GM23248 (cell line): ENCODE measurements at regions not wholly inside any gene's neighbourhood (a gene's known extent, or its start where the extent isn't known, plus 50 kb on each side); places are given as distances from the start of the nearest gene placed in this dataset.

Experiments
- DNase-seq: peaks from one replicate; pipeline ENCODE4 v3.0.0-alpha.2; 2015
- H2AFZ ChIP-seq: fragments of 200-600 bp; sonication (generic); 2 replicates; pipeline ENCODE4 v1.6.1; 2016; ENCODE audit warnings: antibody characterized with exemption
- H3F3A ChIP-seq: fragments of 200-600 bp; sonication (generic); 2 replicates; pipeline ENCODE4 v1.6.1; 2016; ENCODE audit warnings: mild to moderate bottlenecking, antibody characterized with exemption, mixed run types; ENCODE audit not compliant: insufficient read depth
- H3K27ac ChIP-seq: fragments of 200-600 bp; sonication (generic); 2 replicates; pipeline ENCODE4 v1.5.1; 2016; ENCODE audit warnings: mild to moderate bottlenecking
- H3K27me3 ChIP-seq: fragments of 200-600 bp; sonication (generic); replicated peaks from 2 replicates; pipeline ENCODE4 v1.6.1; 2016; ENCODE audit warnings: mild to moderate bottlenecking; ENCODE audit not compliant: insufficient read depth
- H3K36me3 ChIP-seq: fragments of 200-600 bp; sonication (generic); 2 replicates; pipeline ENCODE4 v1.6.1; 2016; ENCODE audit warnings: low read depth, mild to moderate bottlenecking
- H3K4me1 ChIP-seq: fragments of 200-600 bp; sonication (generic); 2 replicates; pipeline ENCODE4 v1.6.1; 2016; ENCODE audit warnings: mild to moderate bottlenecking; ENCODE audit not compliant: insufficient read depth
- H3K4me2 ChIP-seq: fragments of 200-600 bp; sonication (generic); one replicate; pipeline ENCODE4 v1.6.1; 2016; ENCODE audit warnings: mild to moderate bottlenecking; ENCODE audit not compliant: unreplicated experiment
- H3K4me3 ChIP-seq: fragments of 200-600 bp; sonication (generic); 2 replicates; pipeline ENCODE4 v1.5.1; 2016; ENCODE audit warnings: mild to moderate bottlenecking
- H3K79me2 ChIP-seq: fragments of 200-600 bp; sonication (generic); 2 replicates; pipeline ENCODE4 v1.6.1; 2016; ENCODE audit warnings: mild to moderate bottlenecking; ENCODE audit not compliant: insufficient read depth
- H3K9ac ChIP-seq: fragments of 200-600 bp; sonication (generic); 2 replicates; pipeline ENCODE4 v1.6.1; 2016; ENCODE audit warnings: mild to moderate bottlenecking
- H3K9me2 ChIP-seq: fragments of 200-600 bp; sonication (generic); 2 replicates; pipeline ENCODE4 v1.6.1; 2016; ENCODE audit warnings: mixed run types, mild to moderate bottlenecking, moderate library complexity; ENCODE audit not compliant: insufficient read depth
- H3K9me3 ChIP-seq: fragments of 200-600 bp; sonication (generic); one replicate; pipeline ENCODE4 v1.6.1; 2017; ENCODE audit warnings: low read depth
- H4K20me1 ChIP-seq: fragments of 200-600 bp; sonication (generic); 2 replicates; pipeline ENCODE4 v1.6.0; 2016; ENCODE audit not compliant: insufficient read depth
- EZH2 ChIP-seq: fragments of 200-600 bp; sonication (generic); IDR thresholded peaks from 2 replicates; pipeline ENCODE4 v1.6.1; 2018; ENCODE audit warnings: antibody characterized with exemption, mild to moderate bottlenecking; ENCODE audit not compliant: insufficient read depth, poor library complexity, severe bottlenecking
- EZH2phosphoT487 ChIP-seq: fragments of 200-600 bp; sonication (generic); IDR thresholded peaks from 2 replicates; pipeline ENCODE4 v1.6.1; 2018; ENCODE audit warnings: antibody characterized with exemption, moderate library complexity, mild to moderate bottlenecking, low read depth; ENCODE audit not compliant: insufficient read depth
- WGBS, 2 experiments: methylation state at CpG; one replicate each; pipeline ENCODE4 v1.1.6; 2015 to 2017; ENCODE audit warnings: low lambda C conversion rate in 2 of 2, low coverage in 1 of 2; ENCODE audit errors: missing lambda C conversion rate in 2 of 2; 5-methylcytosine and 5-hydroxymethylcytosine counted together
- in situ Hi-C: fragments of 300-500 bp; cut with MboI; formaldehyde crosslinking; loops from 2 replicates; pipeline ENCODE4 v1.15.0; 2020

GRCh38 chr2:211225784-211226183 is 669.4 kb downstream of the CPS1 start:
- DNase-seq: no peak
- H3K9me2 ChIP-seq: no peaks in the 10 kb centered on the region
- 10 to 23% methylated on average over 4 of the region's 4 CpGs for WGBS, 2 experiments
- H2AFZ ChIP-seq: no peak overlapping the region
- no peaks in the 10 kb centered on the region for H3F3A ChIP-seq
- H3K4me3 ChIP-seq: no peak overlapping the region
- H4K20me1 ChIP-seq: no peaks in the 10 kb centered on the region
- no peak overlapping the region for H3K4me2 ChIP-seq
- H3K4me1 ChIP-seq: no peaks in the 10 kb centered on the region
- no peak overlapping the region for H3K27ac ChIP-seq
- H3K27me3 ChIP-seq: no peaks in the 10 kb centered on the region
- TF ChIP-seq EZH2 (no peak), EZH2phosphoT487 (no peak)
- no peaks in the 10 kb centered on the region for H3K36me3 ChIP-seq
- no peak overlapping the region for H3K9ac ChIP-seq
- H3K9me3 ChIP-seq: no peaks in the 10 kb centered on the region
- no peaks in the 10 kb centered on the region for H3K79me2 ChIP-seq
- in situ Hi-C loops: no loop called here

- no peak for TF ChIP-seq EZH2
- TF ChIP-seq EZH2phosphoT487: no peak
- Histone ChIP-seq H3F3A (no peaks in the 10 kb centered on the region), H2AFZ (no peak overlapping the region), H3K27ac (no peak overlapping the region), H3K79me2 (no peaks in the 10 kb centered on the region), H3K9ac (no peak overlapping the region), H3K9me2 (no peaks in the 10 kb centered on the region), H3K4me3 (no peak overlapping the region), H4K20me1 (no peaks in the 10 kb centered on the region), H3K9me3 (no peaks in the 10 kb centered on the region), H3K4me2 (no peak overlapping the region), H3K4me1 (no peaks in the 10 kb centered on the region), H3K27me3 (no peaks in the 10 kb centered on the region), H3K36me3 (no peaks in the 10 kb centered on the region)
- in situ Hi-C loops: no loop called here
- 8 to 13% methylated on average over 3 of the region's 3 CpGs for WGBS, 2 experiments
- DNase-seq: no peak
Measured at GRCh38 chr2:211228559-211228958, 672.2 kb downstream of the CPS1 start.

DNA sequence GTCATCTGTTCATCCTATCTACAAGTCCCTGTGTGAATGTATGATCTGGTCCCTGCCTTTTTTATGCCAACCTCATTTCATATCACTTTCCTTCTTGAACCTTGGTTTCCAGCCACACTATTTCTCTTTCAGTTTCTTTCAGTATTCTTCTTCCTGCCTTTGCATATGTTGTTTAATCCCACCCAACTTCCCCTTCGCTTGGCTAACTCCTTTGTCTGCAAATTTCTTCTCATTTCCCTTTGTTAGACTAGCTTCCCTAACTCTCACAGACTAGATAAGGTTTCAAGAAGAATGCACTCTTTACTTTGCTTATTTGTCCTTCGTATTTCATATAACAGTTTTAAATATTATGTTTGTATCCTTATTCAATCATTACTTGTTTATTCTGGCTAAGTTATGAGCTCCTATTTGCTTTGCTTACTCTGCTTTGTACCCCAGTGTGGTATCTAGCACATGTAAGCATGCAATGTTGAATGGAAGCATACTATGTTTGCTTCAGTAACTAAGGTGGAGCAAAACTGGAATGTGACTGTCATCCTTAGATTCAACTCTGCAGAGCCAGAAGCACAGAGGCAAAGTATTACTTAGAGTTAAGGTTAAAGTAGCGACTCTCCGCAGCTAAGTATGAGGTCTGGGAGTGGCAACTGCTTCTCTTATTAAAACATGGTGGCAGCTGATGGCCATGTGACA is 681.3 kb downstream of the CPS1 start:
- Histone ChIP-seq H2AFZ (no peak overlapping the region), H3F3A (no peaks in the 10 kb centered on the region), H3K79me2 (no peaks in the 10 kb centered on the region), H4K20me1 (no peaks in the 10 kb centered on the region), H3K36me3 (no peaks in the 10 kb centered on the region), H3K27me3 (no peaks in the 10 kb centered on the region), H3K9ac (no peak overlapping the region), H3K4me1 (no peaks in the 10 kb centered on the region), H3K27ac (no peak overlapping the region), H3K9me3 (no peaks in the 10 kb centered on the region), H3K9me2 (no peaks in the 10 kb centered on the region), H3K4me3 (no peak overlapping the region), H3K4me2 (no peak overlapping the region)
- 16 to 23% methylated on average over 4 of the region's 4 CpGs for whole genome bisulfite sequencing, 2 experiments
- no peak for DNase-seq
- TF ChIP-seq EZH2phosphoT487 (no peak), EZH2 (no peak)
- in situ Hi-C loops: no loop called here

GRCh38 chr2:211241891-211242290 is 685.5 kb downstream of the CPS1 start:
- DNase-seq: no peak
- TF ChIP-seq EZH2phosphoT487 (no peak), EZH2 (no peak)
- Histone ChIP-seq H3K9me2 (no peaks in the 10 kb centered on the region), H3K9ac (no peak overlapping the region), H3K4me3 (no peak overlapping the region), H3K36me3 (no peaks in the 10 kb centered on the region), H3K79me2 (no peaks in the 10 kb centered on the region), H2AFZ (no peak overlapping the region), H3K9me3 (no peaks in the 10 kb centered on the region), H4K20me1 (no peaks in the 10 kb centered on the region), H3K27ac (no peak overlapping the region), H3K4me1 (no peaks in the 10 kb centered on the region), H3K27me3 (no peaks in the 10 kb centered on the region), H3K4me2 (no peak overlapping the region), H3F3A (no peaks in the 10 kb centered on the region)
- 20 to 35% methylated on average over 3 of the region's 3 CpGs for WGBS, 2 experiments
- in situ Hi-C loops: no loop called here

GRCh38 chr2:211247751-211248150 is 691.4 kb downstream of the CPS1 start:
- Histone ChIP-seq H3K9me3 (peaks cover 3% of the 10 kb centered on the region), H2AFZ (no peak overlapping the region), H4K20me1 (no peaks in the 10 kb centered on the region), H3K4me3 (no peak overlapping the region), H3K79me2 (no peaks in the 10 kb centered on the region), H3K9me2 (no peaks in the 10 kb centered on the region), H3K36me3 (no peaks in the 10 kb centered on the region; the same call in 1 of the 2 replicates), H3K27me3 (no peaks in the 10 kb centered on the region), H3K4me2 (no peak overlapping the region), H3K9ac (no peak overlapping the region), H3K4me1 (no peaks in the 10 kb centered on the region), H3K27ac (no peak overlapping the region), H3F3A (no peaks in the 10 kb centered on the region)
- WGBS, 2 experiments: 3 to 4% methylated on average over 1 of the region's 1 CpG
- in situ Hi-C loops: no loop called here
- DNase-seq: no peak
- TF ChIP-seq EZH2phosphoT487 (no peak), EZH2 (no peak)
